ENCODE measurements at regions not wholly inside any gene's neighbourhood (a gene's known extent, or its start where the extent isn't known, plus 50 kb on each side); places are given as distances from the start of the nearest gene placed in this dataset.

GRCh38 chr5:155507363-155507762 is 493.8 kb downstream of the KIF4B start:
- H3K4me3 ChIP-seq (ENCODE audit: low read depth in 2 of 2, low read length in 2 of 2) = no peak overlapping the region
- DNase-seq (ENCODE audit: low read depth, low spot score) (no peak), ATAC-seq (no peak)
- POLR2A ChIA-PET = no interaction called here
- no peaks in the 10 kb centered on the region; the same call in 1 of the 2 replicates for H3K9me3 ChIP-seq (ENCODE audit: control insufficient read depth, insufficient read depth, low read depth, low read length)
- CTCF ChIA-PET = no interaction called here
- in situ Hi-C loops (cut with HindIII; ENCODE audit: low pct_unique_long_range_greater_than_20kb, low sequenced_read_pairs) = no loop called here
- intact Hi-C loops (cut with micrococcal nuclease; ENCODE audit: unreplicated experiment) = no loop called here
- H3K36me3 ChIP-seq (ENCODE audit: control insufficient read depth, insufficient read depth, low read length) = no peaks in the 10 kb centered on the region
- no peaks in the 10 kb centered on the region for H3K27me3 ChIP-seq (ENCODE audit: control insufficient read depth, insufficient read depth, low read length)
- no peak overlapping the region for H3K27ac ChIP-seq (ENCODE audit: low read length)
- H3K4me1 ChIP-seq (ENCODE audit: control insufficient read depth, insufficient read depth, low read length) = no peaks in the 10 kb centered on the region
- TF ChIP-seq POLR2AphosphoS5 (IDR thresholded peaks at IDR 0.05; ENCODE audit: low read depth, low read length) = no peak
- no peak for TF ChIP-seq SIN3A (IDR thresholded peaks at IDR 0.05; ENCODE audit: borderline replicate concordance, insufficient read depth, low read depth, low read length)
- TF ChIP-seq REST (IDR thresholded peaks at IDR 0.05; ENCODE audit: insufficient read depth in 1 of 2, low read depth in 2 of 2, low read length in 1 of 2) = no peak
- no peak for TF ChIP-seq TCF7L2 (IDR thresholded peaks at IDR 0.05; ENCODE audit: low read depth, low read length)
- TF ChIP-seq CTCF (IDR thresholded peaks at IDR 0.05) = no peak
- no TSS peak for BruUV-seq (replicated peaks)

GRCh38 chr5:155508673-155509072 is 495.1 kb downstream of the KIF4B start:
- Histone ChIP-seq H3K27ac (ENCODE audit: low read length) (no peak overlapping the region), H3K4me1 (ENCODE audit: control insufficient read depth, insufficient read depth, low read length) (no peaks in the 10 kb centered on the region), H3K4me3 (ENCODE audit: low read depth in 2 of 2, low read length in 2 of 2) (no peak overlapping the region), H3K9me3 (ENCODE audit: control insufficient read depth, insufficient read depth, low read depth, low read length) (no peaks in the 10 kb centered on the region), H3K36me3 (ENCODE audit: control insufficient read depth, insufficient read depth, low read length) (no peaks in the 10 kb centered on the region), H3K27me3 (ENCODE audit: control insufficient read depth, insufficient read depth, low read length) (no peaks in the 10 kb centered on the region)
- ATAC-seq = no peak
- no peak for TF ChIP-seq SIN3A (IDR thresholded peaks at IDR 0.05; ENCODE audit: borderline replicate concordance, insufficient read depth, low read depth, low read length)
- TF ChIP-seq TCF7L2 (IDR thresholded peaks at IDR 0.05; ENCODE audit: low read depth, low read length) = no peak
- TF ChIP-seq CTCF (IDR thresholded peaks at IDR 0.05) = no peak
- TF ChIP-seq POLR2AphosphoS5 (IDR thresholded peaks at IDR 0.05; ENCODE audit: low read depth, low read length) = no peak
- no peak for TF ChIP-seq REST (IDR thresholded peaks at IDR 0.05; ENCODE audit: insufficient read depth in 1 of 2, low read depth in 2 of 2, low read length in 1 of 2)
- in situ Hi-C loops (cut with HindIII; ENCODE audit: low pct_unique_long_range_greater_than_20kb, low sequenced_read_pairs) = no loop called here
- POLR2A ChIA-PET = no interaction called here
- BruUV-seq (replicated peaks) = no TSS peak
- no peak for DNase-seq (ENCODE audit: low read depth, low spot score)
- intact Hi-C loops (cut with micrococcal nuclease; ENCODE audit: unreplicated experiment) = no loop called here
- CTCF ChIA-PET = no interaction called here
